ENCODE measurements at regions not wholly inside any gene's neighbourhood (a gene's known extent, or its start where the extent isn't known, plus 50 kb on each side); places are given as distances from the start of the nearest gene placed in this dataset.

DNA sequence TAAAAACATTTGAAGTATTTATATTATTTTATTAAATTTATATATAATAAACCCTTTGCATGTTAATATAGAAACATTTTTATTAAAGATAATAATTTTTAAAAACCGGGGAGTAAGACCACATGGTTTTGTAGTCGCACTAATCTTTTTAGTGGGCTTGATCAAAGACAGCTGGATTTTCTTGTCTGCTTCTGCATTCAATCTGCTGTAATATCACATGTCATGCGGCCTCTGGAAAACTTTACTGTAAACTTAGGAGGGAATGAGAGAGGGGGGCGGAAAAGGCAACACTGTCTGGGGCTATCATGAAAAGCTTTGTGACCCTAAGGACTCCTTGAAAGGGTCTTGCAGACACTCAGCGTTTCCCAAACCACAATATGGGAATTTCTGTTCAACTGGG lies 62.8 kb upstream of the NLGN4X start:
- H4K20me1 ChIP-seq = no peaks in the 10 kb centered on the region
- no peaks in the 10 kb centered on the region for H3K27me3 ChIP-seq
- no peak overlapping the region for H3K9ac ChIP-seq
- no peak overlapping the region for H3K4me2 ChIP-seq
- H3K4me3 ChIP-seq = no peak overlapping the region
- peaks cover 4 to 10% (median 9%) of the 10 kb centered on the region in 10 experiments; a peak in 13 of 20 replicates for H3K4me1 ChIP-seq
- TF ChIP-seq Cebpa-rat (IDR thresholded peaks at IDR 0.05) = no peak
- H3K36me3 ChIP-seq = no peaks in the 10 kb centered on the region
- H3K9me3 ChIP-seq (replicated peaks in 1 of 11) = no peaks in the 10 kb centered on the region
- H3K27ac ChIP-seq = no peak overlapping the region

DNA sequence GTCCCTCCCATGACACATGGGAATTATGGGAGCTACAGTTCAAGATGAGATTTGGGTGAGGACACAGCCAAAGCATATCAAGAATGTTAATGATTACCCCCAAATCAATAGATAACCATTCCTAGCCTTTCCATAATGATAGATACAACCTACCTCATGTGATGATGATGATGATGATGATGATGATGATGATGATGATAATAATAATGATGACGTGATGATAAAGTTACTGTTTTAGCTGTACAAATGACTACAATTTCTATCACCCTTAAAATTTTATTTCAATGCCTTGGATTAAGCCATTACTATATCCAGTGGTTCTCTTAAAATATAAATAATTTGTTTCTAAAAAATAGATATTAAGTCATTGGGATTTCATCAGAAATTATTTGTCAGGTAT lies 55.2 kb upstream of the NLGN4X start:
- Histone ChIP-seq H3K4me3 (no peak overlapping the region), H3K27ac (no peak overlapping the region), H4K20me1 (no peaks in the 10 kb centered on the region), H3K4me2 (no peak overlapping the region), H3K4me1 (peaks cover 0 to 4% (median 1%) of the 10 kb centered on the region in 10 experiments; a peak in 8 of 20 replicates), H3K9me3 (replicated peaks in 1 of 11) (no peaks in the 10 kb centered on the region), H3K9ac (no peak overlapping the region), H3K36me3 (no peaks in the 10 kb centered on the region), H3K27me3 (peaks cover 3 to 21% (median 16%) of the 10 kb centered on the region in 11 experiments; a peak in 12 of 22 replicates)
- no peak for TF ChIP-seq Cebpa-rat (IDR thresholded peaks at IDR 0.05)

DNA sequence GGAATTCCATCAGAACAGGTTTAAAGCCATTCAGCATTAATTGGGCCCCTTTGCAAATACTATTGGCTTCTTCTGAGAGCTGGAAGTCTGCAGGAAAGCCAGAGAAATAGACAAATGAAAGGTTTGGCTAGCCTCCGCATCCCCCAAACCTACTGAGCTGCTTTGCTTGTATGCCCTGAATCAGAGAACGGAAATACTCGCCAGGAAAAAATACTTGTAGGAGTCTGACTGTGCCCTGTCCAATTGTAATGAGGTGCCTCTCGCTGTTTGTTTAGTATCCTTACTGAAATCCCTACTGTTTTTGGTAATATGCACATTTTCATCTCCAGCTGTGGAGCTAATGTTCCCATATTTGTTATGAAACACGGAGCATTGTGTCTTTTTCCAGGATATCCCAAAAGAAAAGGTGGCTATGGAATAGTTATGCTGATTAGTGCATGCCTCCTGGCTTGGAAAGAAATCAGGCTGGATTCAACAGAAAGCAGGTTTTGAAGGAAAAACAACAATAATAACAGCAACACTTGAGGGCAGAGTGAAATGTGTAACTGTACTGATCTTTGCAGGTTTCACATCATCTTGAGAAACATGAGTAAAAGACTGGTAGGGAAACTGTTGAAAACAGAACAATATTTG lies 50.7 kb upstream of the NLGN4X start:
- Histone ChIP-seq H3K27me3 (peaks cover 3 to 21% (median 16%) of the 10 kb centered on the region in 11 experiments; a peak in 12 of 22 replicates), H3K4me3 (no peak overlapping the region), H4K20me1 (no peaks in the 10 kb centered on the region), H3K9ac (no peak overlapping the region), H3K27ac (no peak overlapping the region), H3K4me2 (no peak overlapping the region), H3K4me1 (no peaks in the 10 kb centered on the region), H3K36me3 (no peaks in the 10 kb centered on the region), H3K9me3 (replicated peaks in 1 of 11) (no peaks in the 10 kb centered on the region; a peak in 1 of 22 replicates)
- TF ChIP-seq Cebpa-rat (IDR thresholded peaks at IDR 0.05) = no peak

Measured in BLaER1 treated with 17β-estradiol and CSF1 and Interleukin-3, amounts not matched to agents 10 nM and 100 nM (cell line).